GM18907 (cell line): ENCODE measurements at regions not wholly inside any gene's neighbourhood (a gene's known extent, or its start where the extent isn't known, plus 50 kb on each side); places are given as distances from the start of the nearest gene placed in this dataset.

Experiments
- ATAC-seq: cut with Tn5 transposase; IDR thresholded peaks from one replicate; pipeline ENCODE4 v1.9.1; 2021; ENCODE audit warnings: mild to moderate bottlenecking, moderate library complexity; ENCODE audit not compliant: unreplicated experiment

GRCh38 chr11:115005663-115006062 is 327.3 kb downstream of the NXPE2 start:
- no peak for ATAC-seq

- ATAC-seq = no peak
Measured at GRCh38 chr11:115007851-115008250, 329.5 kb downstream of the NXPE2 start.

DNA sequence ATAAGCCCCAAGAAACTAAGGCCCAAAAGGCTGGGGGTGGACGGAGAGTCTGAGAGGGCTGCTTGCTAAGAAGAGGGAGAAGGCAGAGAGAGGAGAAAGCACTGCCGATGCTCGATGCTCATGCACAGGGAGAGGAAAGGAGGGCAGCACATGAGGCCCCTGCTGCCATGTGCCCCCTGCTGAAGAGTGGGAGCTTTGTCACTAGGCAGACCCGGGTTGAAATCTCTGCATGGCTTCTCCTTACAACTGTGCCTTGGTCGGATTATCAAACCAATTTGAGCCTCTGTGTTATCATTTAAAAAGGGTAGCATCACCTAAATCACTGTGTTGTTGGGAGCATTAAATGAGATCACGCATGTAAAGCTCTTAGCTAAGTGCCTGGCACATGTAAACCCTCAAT is 330.5 kb downstream of the NXPE2 start:
- ATAC-seq = no peak

- ATAC-seq = no peak
Measured at GRCh38 chr11:115017529-115017928, 339.2 kb downstream of the NXPE2 start.

DNA sequence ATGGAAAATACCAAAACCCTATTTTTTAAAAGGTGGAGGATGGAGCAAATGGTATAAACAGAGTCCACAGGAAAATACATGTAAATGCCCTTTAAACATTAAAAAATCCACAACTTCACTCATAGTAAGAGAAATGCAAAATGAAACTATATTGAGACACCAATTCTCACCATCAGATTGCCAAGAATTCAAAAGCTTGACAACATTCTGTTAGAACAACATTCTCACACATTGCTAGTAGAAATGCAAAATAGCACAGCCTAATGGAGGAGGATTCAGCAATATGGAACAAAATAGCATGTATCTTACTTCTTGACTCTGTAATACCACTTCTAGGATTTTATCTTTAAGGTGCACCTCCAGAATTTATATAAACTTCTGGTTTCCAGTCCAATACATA is 351.8 kb downstream of the NXPE2 start:
- ATAC-seq = no peak

DNA sequence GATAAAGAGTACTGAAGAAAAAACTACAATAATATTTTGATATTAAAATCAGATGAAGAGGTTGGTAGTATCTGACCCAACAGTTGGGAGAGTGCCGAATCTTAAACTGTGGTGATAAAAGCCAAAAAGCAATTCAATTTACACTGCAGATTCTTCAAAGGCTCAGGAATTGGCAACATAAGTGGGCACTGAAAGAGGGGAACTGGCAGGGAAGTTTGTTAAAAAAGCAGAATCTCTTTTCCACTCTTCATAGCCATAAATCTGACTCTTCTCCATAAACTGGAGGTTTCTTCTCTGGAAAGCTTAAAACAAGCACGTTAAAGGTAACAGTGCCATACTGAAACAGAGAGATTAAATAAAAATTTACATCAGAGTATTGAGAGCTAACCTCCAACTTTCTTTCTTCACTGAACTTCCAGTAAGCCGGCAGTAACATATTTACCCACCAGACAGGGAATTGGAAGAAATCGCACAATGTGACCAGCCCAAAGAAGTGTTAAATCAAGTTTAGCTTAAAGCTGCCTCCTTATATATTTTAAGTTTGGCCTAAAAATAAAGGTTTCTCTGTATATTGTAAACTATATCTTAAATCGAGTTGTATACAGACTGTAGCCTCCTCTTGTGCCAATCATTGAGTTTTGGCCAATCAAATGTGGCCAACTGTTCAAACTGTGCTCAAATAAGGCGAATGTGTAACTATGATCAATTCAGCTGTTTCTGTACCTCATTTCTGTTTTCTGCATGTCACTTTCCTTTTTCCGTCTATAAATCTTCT is 358.3 kb downstream of the NXPE2 start:
- ATAC-seq = no peak

DNA sequence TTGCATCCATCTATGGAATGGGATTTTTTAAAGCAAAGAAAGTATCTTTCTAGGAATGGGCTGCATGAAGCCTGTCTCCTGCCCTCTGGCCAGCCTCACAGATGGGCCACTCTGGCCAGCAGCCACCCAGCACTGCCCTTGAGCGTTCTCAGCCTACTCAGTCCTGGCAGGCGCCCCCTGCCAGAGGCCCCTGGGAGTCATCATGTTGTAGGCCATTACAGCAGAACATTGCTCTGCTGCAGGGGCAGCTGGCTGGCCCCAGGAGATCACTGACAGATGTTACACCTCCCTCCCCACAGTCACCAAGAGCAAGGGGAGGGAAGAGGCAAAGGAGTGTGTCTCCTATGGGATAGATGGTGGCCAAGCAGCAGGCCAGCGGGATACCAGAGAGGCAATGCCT is 363.7 kb downstream of the NXPE2 start:
- no peak for ATAC-seq

- no peak for ATAC-seq
Measured at GRCh38 chr11:115047631-115048030, 369.3 kb downstream of the NXPE2 start.

GRCh38 chr11:115049796-115050195 is 371.5 kb downstream of the NXPE2 start:
- no peak for ATAC-seq

- no peak for ATAC-seq
Measured at GRCh38 chr11:115050756-115051155, 372.4 kb downstream of the NXPE2 start.

DNA sequence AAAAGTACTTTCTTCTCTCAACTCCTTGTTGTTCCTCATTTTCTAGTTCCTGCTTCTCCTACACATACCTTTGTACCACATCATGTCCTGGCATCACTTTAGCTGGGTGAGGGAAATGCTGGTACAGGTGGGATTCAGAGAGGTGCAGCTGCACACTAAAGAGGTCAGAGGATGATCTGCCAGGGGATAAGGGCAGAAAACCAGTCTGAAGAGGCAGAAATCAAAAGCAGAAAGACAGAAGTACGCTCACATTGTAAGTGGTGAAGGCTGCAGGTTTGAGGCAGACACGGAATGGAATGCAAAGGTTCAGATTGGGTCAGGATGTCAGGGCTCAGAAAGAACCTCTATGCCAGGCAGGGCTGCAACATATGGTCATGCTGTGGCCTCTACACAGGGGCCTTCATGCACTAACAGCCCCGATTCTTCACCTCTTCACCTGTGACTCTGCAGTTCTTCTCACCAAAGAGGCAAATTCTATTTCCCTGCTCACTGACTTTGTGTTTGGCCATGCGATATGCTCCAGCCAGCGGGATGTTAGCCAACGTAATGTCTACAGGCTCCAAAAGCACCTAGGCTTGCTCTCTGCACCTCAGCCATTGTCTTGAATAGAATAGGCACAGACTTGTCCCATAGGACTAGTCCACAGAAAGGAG is 373.7 kb downstream of the NXPE2 start:
- no peak for ATAC-seq

DNA sequence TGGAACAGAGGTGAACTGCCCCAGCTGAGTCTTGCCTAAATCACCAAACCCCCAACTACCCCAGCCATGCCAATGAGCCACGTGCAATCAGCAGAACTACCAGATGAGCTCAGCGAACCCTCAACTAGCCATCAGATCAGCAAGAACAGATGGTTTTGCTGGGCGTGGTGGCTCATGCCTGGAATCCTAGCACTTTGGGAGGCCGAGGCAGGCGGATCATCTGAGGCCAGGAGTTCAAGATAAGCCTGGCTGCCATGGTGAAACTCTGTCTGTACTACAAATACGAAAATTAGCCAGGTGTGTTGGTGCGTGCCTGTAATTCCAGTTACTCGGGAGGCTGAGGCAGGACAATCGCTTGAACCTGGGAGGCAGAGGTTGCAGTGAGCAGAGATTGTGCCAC is 374.3 kb downstream of the NXPE2 start:
- ATAC-seq = no peak

DNA sequence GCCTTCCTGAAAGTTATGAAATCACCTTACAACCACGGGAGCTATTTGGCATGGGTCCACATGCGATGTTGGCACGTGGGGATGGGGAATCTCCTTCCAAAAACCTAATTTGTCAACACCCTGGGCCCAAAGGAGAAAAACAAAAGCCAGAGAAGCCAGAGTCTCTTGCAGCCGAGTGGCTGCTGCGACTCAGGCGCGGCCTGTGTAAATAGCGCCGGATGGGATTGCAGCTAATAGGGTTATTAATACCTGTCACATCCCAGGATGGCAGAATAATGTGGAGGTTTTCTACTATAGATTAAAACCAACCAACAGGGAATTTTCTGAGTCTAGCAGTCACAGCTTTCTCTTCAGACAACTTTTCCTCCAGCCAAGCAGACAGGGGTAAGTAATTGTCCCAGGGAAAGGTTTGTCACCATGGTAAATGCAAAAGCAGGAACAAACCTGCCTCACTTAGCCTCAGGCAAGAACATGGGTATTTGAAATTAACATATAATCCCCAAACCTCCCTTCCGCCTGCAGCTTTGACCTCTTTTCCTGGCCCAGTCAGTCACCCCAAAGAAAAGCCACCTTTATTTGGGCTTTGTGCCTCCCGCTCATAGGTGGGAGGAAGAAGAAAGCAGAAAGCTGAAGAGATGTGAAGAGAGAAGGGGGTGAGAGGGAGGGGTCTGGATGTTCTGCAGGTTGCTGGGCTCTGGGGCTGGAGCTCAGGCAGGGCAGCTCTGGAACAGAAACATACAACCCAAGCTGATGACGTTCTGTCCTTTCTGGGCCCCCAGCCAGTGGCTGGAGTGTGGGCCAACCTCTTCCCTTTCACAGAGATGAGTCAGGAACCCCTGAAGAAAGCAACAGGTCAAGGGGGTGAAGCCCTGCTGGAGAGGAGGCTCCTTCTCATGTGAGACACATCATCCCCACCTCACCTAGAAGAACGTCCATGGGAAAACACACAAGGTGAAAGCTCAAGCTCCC is 376.5 kb downstream of the NXPE2 start:
- no peak for ATAC-seq

DNA sequence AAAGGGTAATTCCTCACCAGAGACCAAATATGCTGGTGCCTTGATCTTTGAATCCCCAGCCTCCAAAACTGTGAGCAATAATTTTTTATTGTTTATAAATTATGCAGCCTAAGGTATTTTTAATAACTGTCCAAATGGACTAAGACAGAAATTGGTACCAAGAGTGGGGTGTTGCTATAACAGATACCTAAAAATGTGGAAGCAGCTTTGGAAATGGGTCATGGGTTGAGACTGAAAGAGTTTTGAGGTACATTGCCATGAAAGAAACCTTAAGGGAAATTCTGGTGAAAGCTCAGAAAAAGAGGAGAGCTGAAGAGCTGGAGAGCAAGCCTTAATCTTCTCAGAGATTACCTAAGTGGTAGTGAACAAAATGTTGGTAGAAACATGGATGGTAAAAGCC is 378.2 kb downstream of the NXPE2 start:
- no peak for ATAC-seq

DNA sequence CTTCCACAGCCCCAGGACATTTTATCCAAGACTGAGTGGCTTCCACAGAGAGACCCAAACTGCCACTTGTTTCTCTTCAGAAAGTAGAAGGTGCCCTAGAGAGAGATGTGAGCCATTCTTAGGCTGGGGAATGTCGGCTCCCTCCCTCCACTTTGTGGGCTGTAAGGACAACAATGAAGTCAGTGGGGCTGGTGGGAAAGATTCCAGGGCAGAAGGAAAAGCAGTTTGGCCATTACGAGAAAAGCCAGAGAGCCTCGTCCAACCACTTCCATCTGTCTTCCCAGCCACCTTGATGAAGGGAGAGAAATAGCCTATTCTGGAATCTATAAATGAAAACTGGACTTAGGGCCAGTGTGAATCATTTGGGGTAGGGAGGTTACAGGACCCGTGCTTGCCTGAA is 382.5 kb downstream of the NXPE2 start:
- no peak for ATAC-seq

DNA sequence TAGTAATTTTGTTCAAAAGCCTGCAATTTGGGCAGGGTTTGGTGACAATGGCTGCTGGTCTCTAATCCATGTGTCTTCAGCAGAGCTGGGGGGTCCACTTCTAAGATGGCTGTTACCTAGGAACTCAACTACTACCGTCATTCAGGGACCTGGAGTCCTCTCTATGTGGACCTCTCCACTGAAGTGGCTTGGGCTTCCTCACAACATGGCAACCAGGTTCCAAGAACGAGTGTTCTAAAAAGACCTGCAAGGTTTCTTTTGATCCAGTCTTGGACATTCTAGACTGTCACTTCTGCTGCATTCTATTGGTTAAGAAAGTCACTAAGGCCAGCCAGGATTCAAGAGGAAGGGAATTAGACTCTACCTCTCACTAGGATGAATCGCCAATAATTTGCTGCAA is 387.0 kb downstream of the NXPE2 start:
- no peak for ATAC-seq

- no peak for ATAC-seq
Measured at GRCh38 chr11:115065830-115066664, 387.7 kb downstream of the NXPE2 start.

- no peak for ATAC-seq
Measured at GRCh38 chr11:115067471-115067870, 389.1 kb downstream of the NXPE2 start.

DNA sequence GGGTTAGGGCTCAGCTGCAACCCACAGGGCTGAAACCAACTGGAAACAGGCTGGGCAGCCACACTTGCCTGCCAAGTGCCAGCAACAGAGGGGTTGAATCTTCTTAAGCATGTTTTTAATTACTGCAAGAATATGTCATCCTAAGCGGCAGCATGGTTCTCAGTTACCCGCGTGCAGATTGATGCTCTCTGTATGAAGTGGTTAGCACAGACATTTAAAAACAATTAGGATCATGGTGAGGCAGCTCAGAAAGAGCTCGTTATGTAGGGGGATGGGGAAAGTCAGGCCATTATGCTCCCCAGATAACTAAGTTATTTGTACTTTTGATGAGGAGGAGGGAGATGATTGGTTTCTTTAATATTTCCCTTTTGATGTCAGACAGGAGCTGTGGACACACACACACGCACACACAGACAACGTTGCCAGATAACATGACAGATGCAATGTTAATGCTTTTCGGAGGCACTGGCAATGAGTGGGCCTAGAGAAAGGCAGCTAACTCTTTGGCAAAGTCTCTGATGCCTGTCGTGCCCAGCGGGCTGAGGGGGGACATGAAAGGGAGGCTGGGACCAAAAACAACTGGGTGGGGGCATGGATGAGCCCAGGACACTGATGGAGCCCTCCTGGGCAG is 389.7 kb downstream of the NXPE2 start:
- no peak for ATAC-seq

DNA sequence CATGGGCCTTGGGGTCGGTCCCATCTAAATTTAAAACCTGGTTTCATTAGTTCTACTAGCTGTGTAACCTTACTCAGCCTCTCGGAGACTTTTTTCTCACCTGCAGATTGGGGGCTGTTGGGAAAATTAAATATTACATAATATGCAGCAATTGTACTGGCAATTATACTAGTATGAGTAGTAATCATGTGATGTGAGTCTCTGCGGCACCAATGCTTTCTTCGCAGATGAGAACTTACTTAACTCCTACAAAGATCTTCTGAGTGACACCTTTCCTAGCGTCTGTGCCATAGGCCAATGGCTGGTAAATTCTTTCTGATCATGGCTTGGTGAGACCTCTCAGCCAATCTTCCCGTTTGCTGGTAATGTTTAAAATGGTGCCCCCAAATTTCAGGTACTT is 391.3 kb downstream of the NXPE2 start:
- no peak for ATAC-seq
